GM12878 (cell line): ENCODE measurements at regions not wholly inside any gene's neighbourhood (a gene's known extent, or its start where the extent isn't known, plus 50 kb on each side); places are given as distances from the start of the nearest gene placed in this dataset.

Source experiments
- ATAC-seq: fragments of 200-7000 bp; cut with Tn5 transposase; 3 replicates; pipeline ENCODE4 v1.9.1; 2020; ENCODE audit warnings: mild to moderate bottlenecking, moderate library complexity
- BruUV-seq: library from RNA; stranded (reverse); fragments of 400-500 nt; replicated peaks from 2 replicates; lab custom pipeline; 2021; lab: Mats Ljungman, UMichigan
- CTCF ChIA-PET: fragments of 300-600 bp; sonication (Branson Sonifier 250); formaldehyde crosslinking; extraction: SDS; loops from one replicate; lab custom pipeline; 2021; ENCODE audit warnings: inconsistent platforms; lab: Yijun Ruan, JAX
- POLR2A ChIA-PET: fragments of 350-600 bp; formaldehyde crosslinking; extraction: SDS; loops from one replicate; lab custom pipeline; 2021; ENCODE audit warnings: inconsistent platforms; lab: Charles Lee
- RAD21 ChIA-PET: fragments of 300-600 bp; sonication (Branson Sonifier 250); formaldehyde crosslinking; loops from one replicate; lab custom pipeline; 2023; ENCODE audit warnings: antibody characterized with exemption; ENCODE audit not compliant: unreplicated experiment; lab: Charles Lee
- SMC1A ChIA-PET: fragments of 300-600 bp; sonication (Branson Sonifier 250); formaldehyde crosslinking; loops from one replicate; lab custom pipeline; 2023; ENCODE audit not compliant: unreplicated experiment, uncharacterized antibody; lab: Charles Lee
- DNase-seq: peaks from one replicate; pipeline ENCODE4 v3.0.0-alpha.2; 2011; ENCODE audit warnings: low read depth, low spot score
- FAIRE-seq: peaks from 3 replicates; lab custom pipeline; 2011; peaks lifted over from hg19 to GRCh38; lab: Jason Lieb, UNC
- H2AFZ ChIP-seq: 2 replicates; pipeline ENCODE4 v1.6.0; 2011; ENCODE audit warnings: low read depth, low read length, control low read depth; ENCODE audit not compliant: control insufficient read depth
- H3K27ac ChIP-seq: 2 replicates; pipeline ENCODE4 v1.5.1; 2011; ENCODE audit warnings: control low read depth; ENCODE audit not compliant: control insufficient read depth, insufficient read depth
- H3K27me3 ChIP-seq, 2 experiments: replicated peaks in 1 of 2; 2 replicates each; pipeline versions ENCODE4 v1.6.0 to v1.6.1; 2011; ENCODE audit warnings: low read length in 1 of 2; ENCODE audit not compliant: control insufficient read depth in 2 of 2, insufficient read depth in 2 of 2
- H3K36me3 ChIP-seq, 2 experiments: 2 replicates each; pipeline ENCODE4 v1.5.1; 2011; ENCODE audit warnings: low read length in 1 of 2; ENCODE audit not compliant: control insufficient read depth in 2 of 2, insufficient read depth in 2 of 2
- H3K4me1 ChIP-seq: 2 replicates; pipeline ENCODE4 v1.6.1; 2011; ENCODE audit warnings: mild to moderate bottlenecking, low read length, moderate library complexity, mixed read lengths; ENCODE audit not compliant: control insufficient read depth, insufficient read depth
- H3K4me2 ChIP-seq: 2 replicates; pipeline ENCODE4 v1.6.0; 2011; ENCODE audit warnings: control low read depth; ENCODE audit not compliant: control insufficient read depth, insufficient read depth
- H3K4me3 ChIP-seq: fragments of 200-600 bp; sonication (generic); 2 replicates; pipeline ENCODE4 v1.5.1; 2016
- H3K79me2 ChIP-seq: 2 replicates; pipeline ENCODE4 v1.6.0; 2011; ENCODE audit warnings: low read length; ENCODE audit not compliant: control insufficient read depth, insufficient read depth
- H3K9ac ChIP-seq: 2 replicates; pipeline ENCODE4 v1.8.0; 2011; ENCODE audit warnings: low read length, control low read depth, mixed read lengths; ENCODE audit not compliant: control insufficient read depth, insufficient read depth
- H3K9me3 ChIP-seq: replicated peaks from 3 replicates; pipeline ENCODE4 v1.5.1; 2011; ENCODE audit warnings: mild to moderate bottlenecking, low read length; ENCODE audit not compliant: control insufficient read depth, insufficient read depth
- H4K20me1 ChIP-seq: 2 replicates; pipeline ENCODE4 v1.6.0; 2011; ENCODE audit not compliant: control insufficient read depth, insufficient read depth
- CBFB ChIP-seq: IDR thresholded peaks from 2 replicates; pipeline ENCODE4 v1.6.1; 2016; ENCODE audit warnings: antibody characterized with exemption, low read depth
- CEBPB ChIP-seq, 2 experiments: fragments of 150-350 bp in 1 of 2; IDR thresholded peaks; 2 replicates each; pipeline ENCODE4 v1.6.1; 2012 to 2014; ENCODE audit warnings: low read depth in 2 of 2, low read length in 2 of 2, borderline replicate concordance in 1 of 2, inconsistent platforms in 1 of 2
- CHD1 ChIP-seq: IDR thresholded peaks from 2 replicates; pipeline ENCODE4 v1.6.1; 2012; ENCODE audit warnings: low read depth, low read length, improper control_type of control experiment
- FOS ChIP-seq: IDR thresholded peaks from 3 replicates; pipeline ENCODE4 v1.6.1; 2011; ENCODE audit warnings: borderline replicate concordance; ENCODE audit not compliant: insufficient read length; ENCODE audit errors: extremely low read depth
- KLF5 ChIP-seq: fragments of 450-650 bp; IDR thresholded peaks from 2 replicates; pipeline ENCODE4 v1.6.1; 2014; ENCODE audit warnings: mild to moderate bottlenecking; ENCODE audit not compliant: partially characterized antibody
- LARP7 ChIP-seq: fragments of 450-650 bp; IDR thresholded peaks from 2 replicates; pipeline ENCODE4 v1.6.1; 2017; ENCODE audit warnings: mild to moderate bottlenecking
- MTA2 ChIP-seq: fragments of 450-650 bp; IDR thresholded peaks from 2 replicates; pipeline ENCODE4 v1.6.1; 2016; ENCODE audit warnings: low read depth, mild to moderate bottlenecking, moderate library complexity
- NRF1 ChIP-seq: conservative IDR thresholded peaks from 2 replicates; pipeline ENCODE4 v1.6.1; 2011; ENCODE audit warnings: mild to moderate bottlenecking, low read depth, low read length, improper control_type of control experiment
- RAD51 ChIP-seq: fragments of 450-650 bp; IDR thresholded peaks from 2 replicates; pipeline ENCODE4 v1.6.1; 2016; ENCODE audit warnings: moderate library complexity, mild to moderate bottlenecking, inconsistent platforms
- SP1 ChIP-seq: IDR thresholded peaks from one replicate; pipeline ENCODE4 v1.6.1; 2011; ENCODE audit warnings: low read depth, low read length
- SRF ChIP-seq, 2 experiments: IDR thresholded peaks; 2 replicates each; pipeline ENCODE4 v1.6.1; 2011; ENCODE audit warnings: low read depth in 2 of 2, low read length in 2 of 2, mild to moderate bottlenecking in 1 of 2, moderate library complexity in 1 of 2
- SUPT20H ChIP-seq: IDR thresholded peaks from 2 replicates; pipeline ENCODE4 v1.6.1; 2011; ENCODE audit warnings: low read depth, mild to moderate bottlenecking, low read length, moderate library complexity, borderline replicate concordance; ENCODE audit not compliant: control insufficient read depth
- YBX1 ChIP-seq: fragments of 450-650 bp; IDR thresholded peaks from 2 replicates; pipeline ENCODE4 v1.6.1; 2016; ENCODE audit warnings: antibody characterized with exemption
- WGBS: methylation state at CpG from one replicate; pipeline ENCODE4 v1.1.6; 2016; ENCODE audit warnings: low lambda C conversion rate; ENCODE audit not compliant: insufficient replicate concordance, insufficient coverage; ENCODE audit errors: missing lambda C conversion rate; 5-methylcytosine and 5-hydroxymethylcytosine counted together
- in situ Hi-C: fragments of 300-500 bp; cut with MboI; formaldehyde crosslinking; loops from 9 replicates; pipeline ENCODE4 v1.14.3; 2018; ENCODE audit warnings: mixed read lengths
- intact Hi-C: fragments of 100-400 bp; cut with micrococcal nuclease; formaldehyde crosslinking; loops from one replicate; pipeline ENCODE4 v1.14.2; 2022; ENCODE audit not compliant: unreplicated experiment
- TF ChIP-seq, protein P1 (sequence below): fragments of 450-650 bp; IDR thresholded peaks from 2 replicates; pipeline ENCODE4 v1.6.1; 2018; ENCODE audit warnings: borderline replicate concordance, mild to moderate bottlenecking; ENCODE audit not compliant: partially characterized antibody
- TF ChIP-seq, protein P2 (sequence below): IDR thresholded peaks from 2 replicates; pipeline ENCODE4 v1.6.1; 2011; ENCODE audit warnings: borderline replicate concordance, low read depth, mild to moderate bottlenecking, moderate library complexity, low read length; ENCODE audit not compliant: insufficient read depth, poor library complexity, severe bottlenecking
- TF ChIP-seq, protein P3 (sequence below): fragments of 450-650 bp; IDR thresholded peaks from 2 replicates; pipeline ENCODE4 v1.6.1; 2014; ENCODE audit warnings: mild to moderate bottlenecking

DNA sequence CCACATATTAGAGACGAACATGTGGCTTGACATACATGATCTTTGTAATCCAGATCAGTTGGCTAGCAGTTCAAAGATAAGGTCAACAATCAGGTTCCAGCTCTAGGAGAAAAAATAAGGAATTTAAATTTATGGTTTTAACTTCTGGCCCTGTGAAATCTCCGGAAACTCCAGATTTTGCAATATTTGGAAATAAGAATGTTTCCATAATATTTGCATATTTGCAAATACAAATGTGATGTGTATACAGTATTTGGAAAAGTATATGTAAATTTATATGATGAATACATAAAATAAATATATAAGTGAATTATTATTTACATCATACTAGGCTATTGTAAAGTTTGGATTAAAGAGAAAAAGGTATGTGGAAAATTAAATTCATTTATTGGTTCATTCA is 97.1 kb downstream of the KCNJ2 start:
- CTCF ChIA-PET: interaction anchor here (1.5 kb wide), 1 partner anchor 9 kb away, joined by 3 read pairs; no protein-coding TSS in a partner anchor
- H3K27me3 ChIP-seq: no peaks in the 10 kb centered on the region
- no peak overlapping the region for H3K9ac ChIP-seq
- no peak overlapping the region for H2AFZ ChIP-seq
- no peak overlapping the region for H3K4me2 ChIP-seq
- ATAC-seq (no peak), DNase-seq (no peak), FAIRE-seq (no peak)
- no peaks in the 10 kb centered on the region for H3K36me3 ChIP-seq
- RAD21 ChIA-PET: interaction anchor here (0.6 to 1.2 kb wide), 2 partner anchors 15 to 97 kb away, joined by 3 to 4 read pairs; no protein-coding TSS in a partner anchor
- SMC1A ChIA-PET: interaction anchor here (0.7 to 1.2 kb wide), 6 partner anchors 9 to 645 kb away, joined by 3 to 4 read pairs (median 3); no protein-coding TSS in a partner anchor
- H4K20me1 ChIP-seq: no peaks in the 10 kb centered on the region
- 44% methylated on average over 2 of the region's 2 CpGs for WGBS
- H3K4me1 ChIP-seq: no peaks in the 10 kb centered on the region
- POLR2A ChIA-PET: no interaction called here
- H3K27ac ChIP-seq: no peak overlapping the region
- TF ChIP-seq SRF (IDR thresholded peaks at IDR 0.05; ENCODE audit: low read depth in 2 of 2, low read length in 2 of 2) (no peak), SUPT20H (no peak), CEBPB (IDR thresholded peaks at IDR 0.05; ENCODE audit: borderline replicate concordance in 1 of 2, low read depth in 2 of 2, low read length in 2 of 2) (no peak), CHD1 (no peak), YBX1 (no peak), CBFB (no peak), RAD51 (no peak), LARP7 (no peak), NRF1 (no peak), MTA2 (no peak), SP1 (no peak), FOS (no peak), KLF5 (no peak)
- TF ChIP-seq, protein P1, sequence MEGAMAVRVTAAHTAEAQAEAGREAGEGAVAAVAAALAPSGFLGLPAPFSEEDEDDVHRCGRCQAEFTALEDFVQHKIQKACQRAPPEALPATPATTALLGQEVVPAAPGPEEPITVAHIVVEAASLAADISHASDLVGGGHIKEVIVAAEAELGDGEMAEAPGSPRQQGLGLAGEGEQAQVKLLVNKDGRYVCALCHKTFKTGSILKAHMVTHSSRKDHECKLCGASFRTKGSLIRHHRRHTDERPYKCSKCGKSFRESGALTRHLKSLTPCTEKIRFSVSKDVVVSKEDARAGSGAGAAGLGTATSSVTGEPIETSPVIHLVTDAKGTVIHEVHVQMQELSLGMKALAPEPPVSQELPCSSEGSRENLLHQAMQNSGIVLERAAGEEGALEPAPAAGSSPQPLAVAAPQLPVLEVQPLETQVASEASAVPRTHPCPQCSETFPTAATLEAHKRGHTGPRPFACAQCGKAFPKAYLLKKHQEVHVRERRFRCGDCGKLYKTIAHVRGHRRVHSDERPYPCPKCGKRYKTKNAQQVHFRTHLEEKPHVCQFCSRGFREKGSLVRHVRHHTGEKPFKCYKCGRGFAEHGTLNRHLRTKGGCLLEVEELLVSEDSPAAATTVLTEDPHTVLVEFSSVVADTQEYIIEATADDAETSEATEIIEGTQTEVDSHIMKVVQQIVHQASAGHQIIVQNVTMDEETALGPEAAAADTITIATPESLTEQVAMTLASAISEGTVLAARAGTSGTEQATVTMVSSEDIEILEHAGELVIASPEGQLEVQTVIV: no peak
- TF ChIP-seq, protein P2, sequence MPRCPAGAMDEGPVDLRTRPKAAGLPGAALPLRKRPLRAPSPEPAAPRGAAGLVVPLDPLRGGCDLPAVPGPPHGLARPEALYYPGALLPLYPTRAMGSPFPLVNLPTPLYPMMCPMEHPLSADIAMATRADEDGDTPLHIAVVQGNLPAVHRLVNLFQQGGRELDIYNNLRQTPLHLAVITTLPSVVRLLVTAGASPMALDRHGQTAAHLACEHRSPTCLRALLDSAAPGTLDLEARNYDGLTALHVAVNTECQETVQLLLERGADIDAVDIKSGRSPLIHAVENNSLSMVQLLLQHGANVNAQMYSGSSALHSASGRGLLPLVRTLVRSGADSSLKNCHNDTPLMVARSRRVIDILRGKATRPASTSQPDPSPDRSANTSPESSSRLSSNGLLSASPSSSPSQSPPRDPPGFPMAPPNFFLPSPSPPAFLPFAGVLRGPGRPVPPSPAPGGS: no peak
- TF ChIP-seq, protein P3, sequence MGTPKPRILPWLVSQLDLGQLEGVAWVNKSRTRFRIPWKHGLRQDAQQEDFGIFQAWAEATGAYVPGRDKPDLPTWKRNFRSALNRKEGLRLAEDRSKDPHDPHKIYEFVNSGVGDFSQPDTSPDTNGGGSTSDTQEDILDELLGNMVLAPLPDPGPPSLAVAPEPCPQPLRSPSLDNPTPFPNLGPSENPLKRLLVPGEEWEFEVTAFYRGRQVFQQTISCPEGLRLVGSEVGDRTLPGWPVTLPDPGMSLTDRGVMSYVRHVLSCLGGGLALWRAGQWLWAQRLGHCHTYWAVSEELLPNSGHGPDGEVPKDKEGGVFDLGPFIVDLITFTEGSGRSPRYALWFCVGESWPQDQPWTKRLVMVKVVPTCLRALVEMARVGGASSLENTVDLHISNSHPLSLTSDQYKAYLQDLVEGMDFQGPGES: no peak
- in situ Hi-C loops: no loop called here
- no TSS peak for BruUV-seq
- intact Hi-C loops: no loop called here
- no peaks in the 10 kb centered on the region; the same call in 2 of the 3 replicates for H3K9me3 ChIP-seq
- H3K4me3 ChIP-seq: no peak overlapping the region
- no peaks in the 10 kb centered on the region for H3K79me2 ChIP-seq
